ENCODE measurements at regions not wholly inside any gene's neighbourhood (a gene's known extent, or its start where the extent isn't known, plus 50 kb on each side); places are given as distances from the start of the nearest gene placed in this dataset.

DNA sequence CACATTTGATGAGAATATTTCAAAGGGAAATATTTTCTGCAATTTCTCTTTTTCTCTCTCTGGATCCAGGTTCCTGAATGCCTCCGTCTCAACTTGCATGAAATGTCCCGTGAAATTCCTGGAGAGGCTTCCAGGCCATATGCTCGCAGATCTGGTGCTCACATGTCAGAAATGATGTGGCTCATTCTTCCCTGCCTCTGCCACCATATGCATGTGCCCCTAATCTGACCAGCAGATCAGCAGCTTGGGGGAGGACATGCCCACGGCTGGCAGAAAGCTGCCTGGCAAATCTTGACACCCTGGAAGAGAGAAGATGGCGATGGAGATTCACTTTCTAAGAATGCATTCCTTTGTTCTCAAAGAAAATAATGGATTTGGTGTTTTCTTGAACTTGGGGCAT lies 490.7 kb downstream of the RPS24 start:
- no peak for DNase-seq
- Histone ChIP-seq H3K27ac (ENCODE audit: low read length) (no peak overlapping the region), H3K9me3 (ENCODE audit: control insufficient read depth, low read depth, low read length) (no peaks in the 10 kb centered on the region), H3K4me3 (ENCODE audit: low read length) (no peak overlapping the region), H3K27me3 (ENCODE audit: control insufficient read depth, insufficient read depth, low read length) (no peaks in the 10 kb centered on the region), H3K36me3 (ENCODE audit: control insufficient read depth, insufficient read depth, low read length) (no peaks in the 10 kb centered on the region), H3K4me1 (ENCODE audit: control insufficient read depth, insufficient read depth, low read length) (no peaks in the 10 kb centered on the region)
- no CpG with 5 or more reads among the region's 5 CpGs for WGBS (ENCODE audit: insufficient coverage, low lambda C conversion rate)

DNA sequence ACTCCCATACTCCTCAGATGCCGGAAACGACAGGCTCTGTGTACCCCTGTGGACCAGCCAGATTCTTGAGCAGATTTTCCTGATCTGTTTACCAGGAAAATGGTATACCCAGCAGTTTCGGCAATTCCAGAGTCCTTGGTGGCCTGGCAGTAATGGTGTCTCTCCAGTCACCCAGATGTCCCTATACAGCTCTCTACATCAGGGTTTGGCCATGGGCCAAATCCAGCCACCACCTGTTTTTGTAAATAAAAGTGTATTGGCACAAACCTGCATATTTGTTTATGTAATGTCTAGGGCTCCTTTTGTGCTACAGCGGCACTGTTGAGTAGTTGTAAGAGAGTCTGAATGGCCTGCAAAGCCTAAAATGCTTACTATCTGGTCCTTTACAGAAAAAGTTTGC lies 491.3 kb downstream of the RPS24 start:
- no peaks in the 10 kb centered on the region for H3K36me3 ChIP-seq (ENCODE audit: control insufficient read depth, insufficient read depth, low read length)
- H3K4me1 ChIP-seq (ENCODE audit: control insufficient read depth, insufficient read depth, low read length) = no peaks in the 10 kb centered on the region
- no peaks in the 10 kb centered on the region for H3K27me3 ChIP-seq (ENCODE audit: control insufficient read depth, insufficient read depth, low read length)
- no peak overlapping the region for H3K4me3 ChIP-seq (ENCODE audit: low read length)
- H3K9me3 ChIP-seq (ENCODE audit: control insufficient read depth, low read depth, low read length) = no peaks in the 10 kb centered on the region
- 100% methylated on average over 1 of the region's 4 CpGs for WGBS (ENCODE audit: insufficient coverage, low lambda C conversion rate)
- DNase-seq = no peak
- H3K27ac ChIP-seq (ENCODE audit: low read length) = no peak overlapping the region

- DNase-seq = no peak
Measured at GRCh38 chr10:78526347-78526746, 492.7 kb downstream of the RPS24 start.

DNA sequence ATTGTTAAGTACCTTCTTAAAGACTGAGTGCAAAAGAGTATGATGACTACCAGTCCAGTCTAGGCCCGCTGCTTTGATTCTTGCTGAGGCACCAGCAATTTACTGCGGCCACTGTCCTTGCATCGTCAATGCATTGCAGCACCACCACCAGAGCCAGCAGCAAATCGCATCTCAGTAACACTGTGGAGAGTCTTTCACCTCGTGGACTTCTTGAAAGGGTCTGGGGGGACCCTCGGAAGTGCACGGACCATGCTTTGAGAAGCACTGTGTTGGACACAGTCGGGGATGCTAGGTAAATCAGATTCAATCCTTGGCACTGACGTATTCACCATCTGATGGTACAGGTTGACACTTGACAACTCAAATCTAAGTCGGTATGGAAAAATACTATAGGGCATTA lies 493.6 kb downstream of the RPS24 start:
- no peaks in the 10 kb centered on the region for H3K27me3 ChIP-seq (ENCODE audit: control insufficient read depth, insufficient read depth, low read length)
- no peaks in the 10 kb centered on the region for H3K36me3 ChIP-seq (ENCODE audit: control insufficient read depth, insufficient read depth, low read length)
- H3K4me1 ChIP-seq (ENCODE audit: control insufficient read depth, insufficient read depth, low read length) = peaks cover 1% of the 10 kb centered on the region
- WGBS (ENCODE audit: insufficient coverage, low lambda C conversion rate) = no CpG with 5 or more reads among the region's 10 CpGs
- no peak for DNase-seq
- H3K9me3 ChIP-seq (ENCODE audit: control insufficient read depth, low read depth, low read length) = no peaks in the 10 kb centered on the region
- H3K4me3 ChIP-seq (ENCODE audit: low read length) = no peak overlapping the region
- no peak overlapping the region for H3K27ac ChIP-seq (ENCODE audit: low read length)

More at GRCh38 chr10:78526347-78526746, 492.7 kb downstream of the RPS24 start:
- H3K27ac ChIP-seq (ENCODE audit: low read length) = no peak overlapping the region
- no peak overlapping the region for H3K4me3 ChIP-seq (ENCODE audit: low read length)
- H3K36me3 ChIP-seq (ENCODE audit: control insufficient read depth, insufficient read depth, low read length) = no peaks in the 10 kb centered on the region
- WGBS (ENCODE audit: insufficient coverage, low lambda C conversion rate) = no CpG with 5 or more reads among the region's 3 CpGs
- H3K27me3 ChIP-seq (ENCODE audit: control insufficient read depth, insufficient read depth, low read length) = no peaks in the 10 kb centered on the region
- H3K4me1 ChIP-seq (ENCODE audit: control insufficient read depth, insufficient read depth, low read length) = no peaks in the 10 kb centered on the region
- H3K9me3 ChIP-seq (ENCODE audit: control insufficient read depth, low read depth, low read length) = no peaks in the 10 kb centered on the region

GRCh38 chr10:78528749-78529204 lies 495.1 kb downstream of the RPS24 start:
- Histone ChIP-seq H3K27ac (ENCODE audit: low read length) (no peak overlapping the region), H3K36me3 (ENCODE audit: control insufficient read depth, insufficient read depth, low read length) (no peaks in the 10 kb centered on the region), H3K4me1 (ENCODE audit: control insufficient read depth, insufficient read depth, low read length) (peaks cover 4% of the 10 kb centered on the region), H3K27me3 (ENCODE audit: control insufficient read depth, insufficient read depth, low read length) (no peaks in the 10 kb centered on the region), H3K9me3 (ENCODE audit: control insufficient read depth, low read depth, low read length) (no peaks in the 10 kb centered on the region), H3K4me3 (ENCODE audit: low read length) (no peak overlapping the region)
- 40% methylated on average over 1 of the region's 13 CpGs for WGBS (ENCODE audit: insufficient coverage, low lambda C conversion rate)
- peak in 1 of 2 donors; percentile 43 for DNase-seq

DNA sequence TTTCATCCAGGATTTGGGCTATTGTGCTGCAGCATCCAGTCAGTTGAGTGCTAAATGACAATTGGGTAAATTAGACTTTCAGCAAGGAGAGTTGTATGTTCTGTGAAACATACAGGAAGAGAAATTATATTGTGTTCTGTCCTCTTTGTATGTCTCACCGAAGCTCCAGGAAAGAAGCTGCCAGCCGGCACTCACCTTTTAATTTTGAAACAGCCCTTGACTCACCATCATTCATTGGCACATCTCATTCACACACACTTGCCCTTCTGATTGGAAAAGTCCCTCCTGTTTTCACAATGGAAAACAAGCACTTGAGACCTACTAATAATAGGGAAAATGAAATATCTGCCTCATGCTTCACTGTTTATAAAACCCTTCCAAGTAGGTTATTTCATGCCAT lies 495.6 kb downstream of the RPS24 start:
- H3K27ac ChIP-seq (ENCODE audit: low read length) = no peak overlapping the region

DNA sequence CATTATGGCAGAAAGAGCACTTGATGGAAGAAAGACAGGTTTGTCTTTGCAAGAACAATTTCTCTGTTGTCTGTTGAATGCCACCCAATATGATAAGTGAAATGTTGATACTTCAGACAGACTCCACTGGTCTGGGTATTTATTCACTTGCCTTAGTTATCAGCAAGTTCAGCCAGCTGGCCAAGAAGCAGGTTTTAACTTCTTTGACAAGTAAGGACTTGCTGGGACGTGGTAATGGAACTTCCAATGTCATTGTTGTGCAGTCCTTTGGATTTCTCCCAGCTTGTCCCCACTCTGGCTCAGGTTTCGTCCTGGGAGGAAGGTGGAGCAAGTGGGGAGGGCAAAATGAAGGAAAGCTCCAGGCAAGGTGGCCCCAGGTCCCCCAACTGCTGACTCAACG lies 497.4 kb downstream of the RPS24 start:
- H3K27ac ChIP-seq (ENCODE audit: low read length) = no peak overlapping the region
- no peaks in the 10 kb centered on the region for H3K36me3 ChIP-seq (ENCODE audit: control insufficient read depth, insufficient read depth, low read length)
- DNase-seq = no peak
- no peak overlapping the region for H3K4me3 ChIP-seq (ENCODE audit: low read length)
- no peaks in the 10 kb centered on the region for H3K27me3 ChIP-seq (ENCODE audit: control insufficient read depth, insufficient read depth, low read length)
- WGBS (ENCODE audit: insufficient coverage, low lambda C conversion rate) = no CpG with 5 or more reads among the region's 3 CpGs
- H3K4me1 ChIP-seq (ENCODE audit: control insufficient read depth, insufficient read depth, low read length) = peaks cover 20% of the 10 kb centered on the region
- H3K9me3 ChIP-seq (ENCODE audit: control insufficient read depth, low read depth, low read length) = no peaks in the 10 kb centered on the region

More for the DNA sequence above, 495.6 kb downstream of the RPS24 start:
- no peak for DNase-seq
- no CpG with 5 or more reads among the region's 2 CpGs for WGBS (ENCODE audit: insufficient coverage, low lambda C conversion rate)
- peaks cover 4% of the 10 kb centered on the region for H3K4me1 ChIP-seq (ENCODE audit: control insufficient read depth, insufficient read depth, low read length)
- no peak overlapping the region for H3K4me3 ChIP-seq (ENCODE audit: low read length)
- no peaks in the 10 kb centered on the region for H3K9me3 ChIP-seq (ENCODE audit: control insufficient read depth, low read depth, low read length)
- H3K36me3 ChIP-seq (ENCODE audit: control insufficient read depth, insufficient read depth, low read length) = no peaks in the 10 kb centered on the region
- no peaks in the 10 kb centered on the region for H3K27me3 ChIP-seq (ENCODE audit: control insufficient read depth, insufficient read depth, low read length)

- peak in 1 of 2 donors; percentile 30 for DNase-seq
Measured at GRCh38 chr10:78532480-78533042, 498.9 kb downstream of the RPS24 start.

GRCh38 chr10:78533098-78533497 lies 499.4 kb downstream of the RPS24 start:
- Histone ChIP-seq H3K4me3 (ENCODE audit: low read length) (no peak overlapping the region), H3K36me3 (ENCODE audit: control insufficient read depth, insufficient read depth, low read length) (no peaks in the 10 kb centered on the region), H3K4me1 (ENCODE audit: control insufficient read depth, insufficient read depth, low read length) (peaks cover 28% of the 10 kb centered on the region), H3K27me3 (ENCODE audit: control insufficient read depth, insufficient read depth, low read length) (no peaks in the 10 kb centered on the region), H3K9me3 (ENCODE audit: control insufficient read depth, low read depth, low read length) (no peaks in the 10 kb centered on the region), H3K27ac (ENCODE audit: low read length) (no peak overlapping the region)
- DNase-seq = no peak
- no CpG with 5 or more reads among the region's 5 CpGs for WGBS (ENCODE audit: insufficient coverage, low lambda C conversion rate)

More at GRCh38 chr10:78532480-78533042, 498.9 kb downstream of the RPS24 start:
- Histone ChIP-seq H3K9me3 (ENCODE audit: control insufficient read depth, low read depth, low read length) (no peaks in the 10 kb centered on the region), H3K4me3 (ENCODE audit: low read length) (no peak overlapping the region), H3K36me3 (ENCODE audit: control insufficient read depth, insufficient read depth, low read length) (no peaks in the 10 kb centered on the region), H3K27me3 (ENCODE audit: control insufficient read depth, insufficient read depth, low read length) (no peaks in the 10 kb centered on the region), H3K4me1 (ENCODE audit: control insufficient read depth, insufficient read depth, low read length) (peaks cover 28% of the 10 kb centered on the region), H3K27ac (ENCODE audit: low read length) (no peak overlapping the region)
- 83% methylated on average over 1 of the region's 3 CpGs for WGBS (ENCODE audit: insufficient coverage, low lambda C conversion rate)

- no peak overlapping the region for H3K4me3 ChIP-seq (ENCODE audit: low read length)
- no peak for DNase-seq
- peaks cover 28% of the 10 kb centered on the region for H3K4me1 ChIP-seq (ENCODE audit: control insufficient read depth, insufficient read depth, low read length)
- WGBS (ENCODE audit: insufficient coverage, low lambda C conversion rate) = no CpG with 5 or more reads among the region's 5 CpGs
- no peak overlapping the region for H3K27ac ChIP-seq (ENCODE audit: low read length)
- H3K27me3 ChIP-seq (ENCODE audit: control insufficient read depth, insufficient read depth, low read length) = no peaks in the 10 kb centered on the region
- no peaks in the 10 kb centered on the region for H3K36me3 ChIP-seq (ENCODE audit: control insufficient read depth, insufficient read depth, low read length)
- H3K9me3 ChIP-seq (ENCODE audit: control insufficient read depth, low read depth, low read length) = no peaks in the 10 kb centered on the region
Measured at GRCh38 chr10:78533776-78534175, 500.1 kb downstream of the RPS24 start.

GRCh38 chr10:78535716-78536218 lies 502.1 kb downstream of the RPS24 start:
- DNase-seq = peak; percentile 76 to 88

More at GRCh38 chr10:78535716-78536218, 502.1 kb downstream of the RPS24 start:
- H3K9me3 ChIP-seq (ENCODE audit: control insufficient read depth, low read depth, low read length) = no peaks in the 10 kb centered on the region
- H3K4me1 ChIP-seq (ENCODE audit: control insufficient read depth, insufficient read depth, low read length) = peaks cover 38% of the 10 kb centered on the region
- H3K36me3 ChIP-seq (ENCODE audit: control insufficient read depth, insufficient read depth, low read length) = no peaks in the 10 kb centered on the region
- whole genome bisulfite sequencing (ENCODE audit: insufficient coverage, low lambda C conversion rate) = no CpG with 5 or more reads among the region's 4 CpGs
- peak overlapping the region; percentile 59 for H3K27ac ChIP-seq (ENCODE audit: low read length)
- no peak overlapping the region for H3K4me3 ChIP-seq (ENCODE audit: low read length)
- H3K27me3 ChIP-seq (ENCODE audit: control insufficient read depth, insufficient read depth, low read length) = no peaks in the 10 kb centered on the region
